Activated CD4-positive, CD25-positive, alpha-beta regulatory T cell treated with anti-CD3 and anti-CD28 coated beads, Interleukin-2, amount 50 U/mL, for 24 hours (primary cell): ENCODE measurements at regions not wholly inside any gene's neighbourhood (a gene's known extent, or its start where the extent isn't known, plus 50 kb on each side); places are given as distances from the start of the nearest gene placed in this dataset.
"Not testable (repeated sequence)": the region's sequence is repeated elsewhere in the genome, so short reads cannot be mapped to it uniquely, and the experiment has no call there.

Source experiments
- ATAC-seq, 2 donors: fragments of 150-1000 bp; cut with Tn5 transposase; one replicate each; pipeline ENCODE4 v1.10.0; 2021; ENCODE audit warnings: mild to moderate bottlenecking in 1 of 2, moderate library complexity in 1 of 2

- no peak for ATAC-seq
Measured at GRCh38 chr3:168738527-168739325, 643.0 kb upstream of the GOLIM4 start.

- no peak for ATAC-seq
Measured at GRCh38 chr3:168736202-168736601, 640.5 kb upstream of the GOLIM4 start.

- no peak for ATAC-seq
Measured at GRCh38 chr3:168730073-168730472, 634.3 kb upstream of the GOLIM4 start.

DNA sequence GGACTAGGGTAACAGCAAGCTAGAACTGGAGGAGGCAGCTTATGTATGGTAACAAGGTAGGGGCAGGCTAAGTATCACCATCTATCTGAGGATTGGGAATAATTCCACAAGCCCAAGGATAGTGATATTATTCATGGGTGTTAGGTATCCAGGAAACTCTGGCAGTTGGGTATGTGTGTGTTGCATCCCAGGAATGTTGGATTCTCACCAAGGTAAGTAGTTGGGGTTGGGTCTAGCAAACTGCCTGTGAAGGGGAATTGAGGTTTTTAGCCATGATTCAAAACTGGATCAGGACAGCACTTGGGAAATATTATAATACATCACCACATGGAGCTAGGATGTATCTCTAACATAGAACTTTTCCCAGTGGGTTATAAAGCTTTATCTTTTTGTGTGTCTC lies 626.4 kb upstream of the GOLIM4 start:
- no peak for ATAC-seq

DNA sequence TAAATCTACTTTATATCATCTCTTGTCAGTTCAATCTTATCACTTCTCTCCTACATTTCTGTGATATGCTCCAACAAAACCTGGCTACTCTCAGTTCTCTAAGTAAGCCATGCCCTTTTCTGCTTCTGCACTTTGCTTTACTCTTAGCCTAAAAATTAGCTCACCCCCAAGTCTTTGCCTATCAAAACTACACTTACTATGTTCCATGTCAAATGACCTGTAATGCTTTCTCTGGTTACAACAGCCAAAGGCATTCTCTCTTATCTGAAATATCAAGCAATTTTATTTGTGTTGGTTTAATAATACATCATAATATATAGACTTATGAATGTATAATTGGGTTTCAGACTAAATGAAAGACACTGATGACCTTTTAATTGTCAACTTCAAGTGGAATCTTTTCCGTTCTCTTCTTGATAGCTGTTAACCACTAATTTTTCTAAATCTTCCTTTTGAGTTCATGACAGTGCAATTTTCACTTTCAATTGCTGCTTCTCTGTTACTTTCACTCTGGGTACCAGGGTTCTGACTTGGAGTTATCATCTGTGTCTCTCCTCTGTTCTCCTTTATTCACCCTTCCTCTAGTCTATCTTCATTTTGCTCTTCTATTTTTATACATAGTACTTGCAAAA lies 619.0 kb upstream of the GOLIM4 start:
- no peak for ATAC-seq

- ATAC-seq, result no peak
Measured at GRCh38 chr3:168709073-168709472, 613.3 kb upstream of the GOLIM4 start.

DNA sequence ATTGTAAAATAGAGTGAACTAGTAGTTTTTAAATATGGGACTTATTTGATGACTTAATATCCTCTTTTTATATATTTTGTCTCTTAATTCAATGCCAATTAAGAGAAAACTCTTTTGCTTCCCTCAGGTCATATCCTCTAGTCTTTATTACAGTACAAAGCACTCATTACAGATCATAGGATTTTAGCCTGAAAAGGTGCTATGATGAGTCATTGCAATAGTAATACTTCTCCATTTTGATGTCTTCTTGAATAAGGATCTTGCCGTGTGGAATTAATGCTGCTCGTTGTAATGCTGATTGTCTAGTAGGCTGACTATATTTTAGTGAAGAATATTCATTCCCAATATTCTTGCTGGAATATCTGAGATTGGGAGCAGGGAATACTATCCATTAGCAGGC lies 612.2 kb upstream of the GOLIM4 start:
- no peak for ATAC-seq

DNA sequence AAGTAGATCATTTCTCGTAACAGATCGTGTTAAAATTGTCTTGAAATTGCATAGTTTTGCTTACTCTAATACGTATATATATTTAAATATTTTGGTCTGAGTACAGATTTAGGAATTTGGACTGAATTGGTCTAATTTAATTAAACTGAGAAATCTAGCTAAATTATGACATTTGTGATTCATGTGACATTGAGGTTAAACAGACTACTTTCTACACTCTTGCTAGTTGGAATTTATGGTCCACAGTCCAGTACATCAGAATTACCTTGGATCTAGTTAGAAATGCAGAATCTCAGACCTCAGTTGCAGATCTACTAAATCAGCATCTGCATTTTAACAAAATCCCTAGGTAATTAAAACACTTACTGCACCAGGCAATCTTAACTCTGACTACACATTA lies 609.7 kb upstream of the GOLIM4 start:
- ATAC-seq, result no peak

DNA sequence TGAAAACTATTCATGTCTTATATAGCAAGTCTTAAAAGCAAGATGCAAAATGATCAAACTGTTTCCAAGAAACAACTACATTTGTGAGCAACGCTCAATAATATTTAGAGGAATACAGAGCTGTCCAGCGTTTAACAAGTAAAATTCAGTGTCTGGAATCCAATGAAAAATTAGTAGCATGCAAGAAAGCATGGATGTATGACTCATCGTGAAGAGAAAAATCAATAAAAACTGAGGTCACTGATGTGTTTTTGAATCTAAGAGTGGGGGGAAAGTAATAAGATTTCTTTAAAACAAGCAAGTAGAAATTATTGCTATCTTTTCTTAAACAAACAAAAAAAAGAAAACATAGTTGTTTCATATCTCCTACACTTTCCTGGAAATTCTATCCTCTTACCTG lies 600.3 kb upstream of the GOLIM4 start:
- ATAC-seq, result no peak

GRCh38 chr3:168693870-168694269 lies 598.1 kb upstream of the GOLIM4 start:
- ATAC-seq, result no peak

- ATAC-seq, result no peak
Measured at GRCh38 chr3:168688267-168688666, 592.5 kb upstream of the GOLIM4 start.

DNA sequence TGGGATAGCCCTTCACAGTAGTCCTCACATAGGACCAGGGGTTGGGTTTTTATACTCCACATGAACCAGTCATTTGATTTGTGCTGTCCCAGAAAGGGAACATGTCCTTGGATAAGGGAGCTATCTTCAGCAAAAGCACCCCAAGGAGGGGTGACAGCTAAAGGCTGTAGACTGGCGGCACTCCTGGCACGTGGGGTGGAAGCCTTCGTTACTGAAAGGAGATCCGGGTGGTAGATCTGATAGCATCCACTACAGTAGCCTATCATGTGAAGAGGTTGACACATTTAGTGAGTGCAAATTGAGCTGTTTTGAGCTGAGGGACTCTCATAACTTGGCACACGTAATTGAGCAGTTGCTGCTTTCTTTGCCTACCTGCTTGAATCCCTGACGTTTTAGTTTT lies 588.8 kb upstream of the GOLIM4 start:
- ATAC-seq, result no peak

DNA sequence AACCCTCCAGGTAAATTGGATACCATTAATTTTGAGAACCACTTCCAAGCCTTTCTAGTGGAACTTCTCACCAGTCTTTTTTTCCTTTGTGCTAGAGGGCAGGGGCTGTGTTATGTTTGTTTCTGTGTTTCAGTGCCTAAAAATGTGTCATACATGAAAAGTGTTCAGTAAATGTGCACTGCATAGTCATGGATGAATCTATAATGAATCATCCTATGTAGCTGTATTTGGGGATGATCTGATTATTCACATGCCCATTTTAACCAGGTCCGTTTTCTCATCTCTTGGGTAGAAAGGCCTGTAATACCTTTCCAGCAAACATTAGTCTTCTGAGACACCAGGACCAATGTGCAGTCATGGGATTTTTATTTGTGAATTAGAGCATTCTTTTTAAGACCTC lies 583.0 kb upstream of the GOLIM4 start:
- no peak for ATAC-seq

- ATAC-seq, result no peak
Measured at GRCh38 chr3:168671091-168671490, 575.4 kb upstream of the GOLIM4 start.

DNA sequence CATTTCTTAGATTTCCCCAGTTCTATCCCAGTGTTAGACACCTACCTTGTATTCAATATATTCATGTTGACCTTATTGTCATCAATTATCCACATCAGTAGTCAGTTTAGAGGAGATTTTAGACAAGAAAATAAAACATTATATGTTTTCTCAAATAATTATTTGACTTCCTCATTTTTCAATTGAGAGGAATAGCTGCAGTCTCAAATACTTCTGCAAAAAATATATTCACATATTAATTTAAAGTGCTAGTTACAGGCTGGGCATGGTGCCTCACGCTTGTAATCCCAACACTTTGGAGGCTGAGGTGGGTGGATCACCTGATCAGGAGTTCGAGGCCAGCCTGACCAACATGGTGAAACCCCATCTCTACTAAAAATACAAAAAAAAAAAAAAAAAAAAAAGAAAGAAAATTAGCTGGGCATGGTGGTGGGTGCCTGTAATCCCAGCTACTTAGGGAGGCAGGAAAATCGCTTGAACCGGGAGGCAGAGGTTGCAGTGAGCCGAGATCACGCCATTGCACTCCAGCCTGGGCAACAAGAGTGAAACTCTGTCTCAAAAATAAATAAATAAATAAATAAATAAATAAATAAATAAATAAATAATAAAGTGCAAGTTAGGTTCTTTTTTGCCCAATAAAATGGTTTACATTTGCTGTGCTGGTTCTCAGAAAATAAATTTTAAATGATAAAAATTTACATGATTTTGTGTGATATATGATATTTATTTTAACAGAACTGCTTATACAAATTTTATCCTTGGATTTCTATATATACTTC lies 565.3 kb upstream of the GOLIM4 start:
- not testable (repeated sequence) for ATAC-seq

DNA sequence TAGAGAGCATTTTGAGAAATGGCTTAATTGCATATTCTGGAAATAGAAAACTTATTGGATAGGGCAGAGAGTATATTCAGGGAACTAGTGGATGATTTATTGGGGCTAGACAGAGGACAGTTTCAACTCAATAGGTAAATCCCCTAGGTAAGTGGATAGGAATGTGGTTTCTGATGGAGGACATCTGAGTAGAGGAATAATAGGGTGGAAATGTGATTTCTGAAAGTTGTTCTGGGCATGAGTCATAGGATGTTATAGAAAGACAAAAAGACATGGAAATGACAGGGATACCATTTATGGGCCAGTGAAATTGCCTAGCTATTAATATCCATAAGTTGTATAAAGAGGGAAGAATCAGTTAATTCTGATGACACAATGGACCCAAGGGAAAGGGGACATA lies 563.3 kb upstream of the GOLIM4 start:
- ATAC-seq, result no peak

GRCh38 chr3:168655611-168656010 lies 559.9 kb upstream of the GOLIM4 start:
- no peak for ATAC-seq

DNA sequence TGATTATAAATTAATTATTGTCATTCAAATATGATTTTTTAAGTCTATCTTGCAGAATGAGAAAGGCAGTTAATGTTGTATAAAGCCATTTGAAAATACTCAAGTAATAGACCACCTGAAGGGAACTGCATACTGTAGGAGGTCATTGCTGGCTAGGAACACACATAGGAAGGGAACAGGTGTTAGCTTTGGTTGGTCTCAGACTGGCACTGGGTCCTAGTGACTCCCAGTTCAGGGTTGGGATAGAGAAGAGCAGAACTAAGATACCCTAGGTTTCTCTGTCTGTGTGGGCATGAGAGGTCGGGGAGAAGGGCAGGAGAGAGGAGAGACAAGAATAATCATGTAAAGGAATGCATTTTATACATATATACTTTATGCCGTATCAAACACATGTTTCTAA lies 559.0 kb upstream of the GOLIM4 start:
- ATAC-seq, result no peak

DNA sequence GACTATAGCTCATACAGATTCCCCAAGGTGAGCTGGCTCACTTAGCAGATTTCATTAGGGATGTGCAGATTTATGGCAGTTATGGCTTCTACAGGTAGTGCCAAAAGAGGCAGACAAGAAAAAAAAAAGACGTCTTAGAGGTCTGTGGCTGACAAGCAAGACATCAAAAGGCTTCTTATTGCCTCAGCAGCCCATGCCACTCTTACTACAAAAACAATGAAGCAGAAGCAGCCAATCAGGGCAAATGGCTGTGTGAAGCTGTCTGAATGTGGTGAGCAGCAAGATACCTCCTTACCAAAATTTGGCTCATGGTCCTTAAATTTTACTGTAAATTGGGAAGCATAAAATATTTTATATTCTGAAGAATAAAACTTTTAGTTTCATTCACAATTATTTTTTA lies 557.5 kb upstream of the GOLIM4 start:
- no peak for ATAC-seq

DNA sequence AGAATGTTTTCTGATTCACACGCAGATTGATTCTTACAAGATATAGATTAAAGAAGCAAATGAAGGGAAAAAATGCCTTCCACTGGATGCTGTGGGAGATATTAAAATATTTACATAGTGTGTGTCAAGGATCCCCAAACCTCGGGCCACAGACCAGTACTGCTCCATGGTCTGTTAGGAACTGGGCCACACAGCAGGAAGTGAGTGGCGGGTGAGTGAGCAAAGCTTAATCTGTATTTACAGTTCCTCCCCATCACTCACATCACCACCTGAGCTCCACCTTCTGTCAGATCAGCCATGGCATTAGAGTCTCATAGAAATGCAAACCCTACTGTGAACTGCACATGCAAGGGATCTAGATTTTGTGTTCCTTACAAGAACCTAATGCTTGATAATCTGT lies 552.6 kb upstream of the GOLIM4 start:
- no peak for ATAC-seq

DNA sequence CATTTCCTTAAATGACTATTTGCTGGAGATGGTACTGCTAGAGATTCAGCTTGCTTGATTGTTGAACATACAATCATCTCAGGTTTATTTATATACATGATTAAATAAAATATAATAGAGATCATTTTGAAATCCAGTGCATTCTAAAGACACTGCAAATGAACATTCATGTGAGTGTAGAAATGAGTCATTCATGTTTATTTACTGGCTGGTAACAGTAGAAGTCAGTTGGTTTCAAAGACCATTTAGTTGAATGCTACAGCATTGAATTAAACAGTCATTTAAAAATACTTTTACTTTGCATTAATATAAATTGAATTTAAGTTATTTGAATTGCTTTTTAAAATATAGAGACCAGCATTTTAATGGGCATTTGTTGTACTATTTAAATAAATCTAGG lies 551.9 kb upstream of the GOLIM4 start:
- ATAC-seq, result no peak

DNA sequence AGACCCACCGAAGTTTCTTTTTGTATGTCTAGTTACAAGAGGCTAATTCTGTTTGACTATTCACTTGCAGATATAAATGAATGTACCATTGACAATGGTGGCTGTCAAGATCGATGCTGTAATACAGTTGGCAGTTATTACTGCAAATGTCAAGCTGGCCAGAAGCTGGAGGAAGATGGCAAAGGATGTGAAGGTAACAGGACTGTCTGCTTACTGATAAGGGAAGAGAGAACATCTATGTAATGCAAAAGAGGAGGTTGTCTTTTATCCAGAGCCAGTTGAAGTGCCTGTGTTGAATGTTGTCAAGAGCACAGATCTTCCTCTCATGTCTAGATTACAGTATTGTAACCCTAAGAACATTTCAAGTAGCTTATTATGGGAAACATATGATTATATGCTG lies 549.5 kb upstream of the GOLIM4 start:
- ATAC-seq, result no peak

DNA sequence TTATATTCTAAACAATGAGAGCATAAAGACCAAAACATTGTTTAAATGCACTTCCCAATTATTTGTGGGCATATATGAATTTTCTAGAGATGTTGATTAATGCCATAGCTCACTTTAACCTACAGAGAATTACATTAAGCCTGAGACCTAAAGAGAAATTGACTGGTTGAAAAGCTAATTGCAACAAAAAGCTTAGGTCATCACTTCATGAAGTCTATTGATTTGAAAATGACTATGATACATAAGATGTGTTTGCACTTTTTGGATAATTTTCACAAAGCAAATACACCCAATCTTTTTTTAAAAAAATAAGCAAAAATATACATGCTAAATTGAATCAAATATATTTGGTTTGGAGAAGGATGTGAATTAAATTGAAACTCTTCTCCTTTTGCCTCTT lies 532.8 kb upstream of the GOLIM4 start:
- ATAC-seq, result no peak

DNA sequence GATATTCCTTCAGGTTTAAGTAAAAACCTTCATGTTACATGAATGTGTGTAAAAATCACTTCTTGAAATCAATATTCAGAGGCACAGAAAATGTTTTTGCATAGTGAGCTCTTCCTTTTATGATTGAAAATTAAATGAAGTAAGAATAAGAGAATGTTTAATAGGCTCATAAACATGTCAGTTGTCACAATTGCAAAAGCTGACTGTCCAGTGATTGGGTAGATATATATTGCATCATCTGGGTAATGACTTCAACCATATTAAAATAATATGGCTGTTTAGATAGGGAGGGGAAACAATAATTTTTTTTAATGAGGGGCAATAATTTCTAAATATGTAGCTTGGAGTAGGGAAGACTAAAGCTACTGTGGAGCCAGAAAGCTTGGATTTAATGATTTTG lies 529.8 kb upstream of the GOLIM4 start:
- no peak for ATAC-seq
